K562 (cell line): ENCODE measurements at regions not wholly inside any gene's neighbourhood (a gene's known extent, or its start where the extent isn't known, plus 50 kb on each side); places are given as distances from the start of the nearest gene placed in this dataset.

Experiments used
- ATAC-seq: fragments of 200-7000 bp; cut with Tn5 transposase; 3 replicates; pipeline ENCODE4 v1.9.1; 2020; ENCODE audit warnings: moderate library complexity
- BruUV-seq: library from RNA; stranded (reverse); fragments of 400-500 nt; replicated peaks from 2 replicates; lab custom pipeline; 2021; lab: Mats Ljungman, UMichigan
- CTCF ChIA-PET: fragments of 300-600 bp; formaldehyde crosslinking; extraction: SDS; loops from one replicate; lab custom pipeline; 2021; ENCODE audit warnings: low intra/inter-chr PET ratio; lab: Yijun Ruan, JAX
- POLR2A ChIA-PET: fragments of 300-600, 350-650 bp; sonication (Branson Sonifier 250); formaldehyde crosslinking; extraction: SDS; loops from one replicate; lab custom pipeline; 2021; ENCODE audit warnings: antibody characterized with exemption, inconsistent platforms; lab: Yijun Ruan, JAX
- DNase-seq, 4 experiments: peaks; one replicate each; pipeline versions ENCODE4 v3.0.0 to v3.0.0-alpha.2; 2011 to 2018; ENCODE audit warnings: low spot score in 3 of 4, mixed read lengths in 3 of 4; ENCODE audit errors: extremely low read depth in 1 of 4
- FAIRE-seq: peaks from 2 replicates; lab custom pipeline; 2011; peaks lifted over from hg19 to GRCh38; lab: Jason Lieb, UNC
- H2AFZ ChIP-seq: 2 replicates; pipeline ENCODE4 v1.6.0; 2011; ENCODE audit warnings: low read depth, low read length, control low read depth, inconsistent platforms
- H3K27ac ChIP-seq: fragments of 200-600 bp; 3 replicates; pipeline ENCODE4 v1.8.0; 2011; ENCODE audit warnings: low read depth, mild to moderate bottlenecking, control low read depth, inconsistent platforms, low read length, moderate library complexity, mixed read lengths; ENCODE audit errors: extremely low read depth
- H3K27me3 ChIP-seq, 2 experiments: fragments of 300-600 bp in 1 of 2; 2 replicates in 1 of 2; 3 replicates in 1 of 2; pipeline versions ENCODE4 v1.6.0 to v1.8.0; 2011; ENCODE audit warnings: inconsistent platforms in 2 of 2, low read length in 2 of 2, mild to moderate bottlenecking in 1 of 2, mixed read lengths in 1 of 2, moderate library complexity in 1 of 2; ENCODE audit not compliant: control insufficient read depth in 2 of 2, insufficient read depth in 2 of 2
- H3K36me3 ChIP-seq: fragments of 300-600 bp; 3 replicates; pipeline ENCODE4 v1.8.0; 2011; ENCODE audit warnings: mild to moderate bottlenecking, low read length, inconsistent platforms; ENCODE audit not compliant: control insufficient read depth, insufficient read depth
- H3K4me1 ChIP-seq, 2 experiments: fragments of 200-600 bp in 1 of 2; replicated peaks in 1 of 2; 2 replicates in 1 of 2; 3 replicates in 1 of 2; pipeline versions ENCODE4 v1.5.1 to v1.8.0; 2011; ENCODE audit warnings: inconsistent platforms in 2 of 2, low read length in 2 of 2, mild to moderate bottlenecking in 1 of 2, mixed read lengths in 1 of 2, moderate library complexity in 1 of 2; ENCODE audit not compliant: control insufficient read depth in 2 of 2, insufficient read depth in 2 of 2
- H3K4me2 ChIP-seq: 2 replicates; pipeline ENCODE4 v1.6.1; 2011; ENCODE audit warnings: low read length, control low read depth, inconsistent platforms, mixed read lengths; ENCODE audit not compliant: insufficient read depth
- H3K4me3 ChIP-seq: fragments of 200-600 bp; sonication (generic), shearing (Covaris generic); 2 replicates; pipeline ENCODE4 v1.5.1; 2016; ENCODE audit warnings: control low read depth, inconsistent platforms
- H3K79me2 ChIP-seq: fragments of 200-600 bp; 3 replicates; pipeline ENCODE4 v1.8.0; 2011; ENCODE audit warnings: low read length, inconsistent platforms; ENCODE audit not compliant: control insufficient read depth, insufficient read depth
- H3K9ac ChIP-seq, 2 experiments: 2 replicates each; pipeline versions ENCODE4 v1.6.0 to v1.6.1; 2011; ENCODE audit warnings: low read depth in 2 of 2, low read length in 2 of 2, control low read depth in 1 of 2, inconsistent platforms in 1 of 2, mild to moderate bottlenecking in 1 of 2, mixed read lengths in 1 of 2; ENCODE audit not compliant: insufficient read depth in 1 of 2
- H3K9me1 ChIP-seq: one replicate; pipeline ENCODE4 v1.6.0; 2011; ENCODE audit warnings: inconsistent platforms, mild to moderate bottlenecking, low read length, moderate library complexity; ENCODE audit not compliant: control insufficient read depth, insufficient read depth
- H3K9me3 ChIP-seq: replicated peaks from 2 replicates; pipeline ENCODE4 v1.5.1; 2011; ENCODE audit warnings: low read depth, low read length, inconsistent platforms; ENCODE audit not compliant: control insufficient read depth, insufficient read depth
- H4K20me1 ChIP-seq: replicated peaks from 2 replicates; pipeline ENCODE4 v1.6.1; 2011; ENCODE audit warnings: low read length, inconsistent platforms, mixed read lengths; ENCODE audit not compliant: control insufficient read depth, insufficient read depth
- BRF1 ChIP-seq: IDR thresholded peaks from 3 replicates; pipeline ENCODE4 v1.6.1; 2011; ENCODE audit warnings: borderline replicate concordance, mild to moderate bottlenecking; ENCODE audit not compliant: insufficient read length; ENCODE audit errors: extremely low read depth
- CAMTA2 ChIP-seq: fragments of 250-450 bp; sonication (Bioruptor Pico); conservative IDR thresholded peaks from 2 replicates; pipeline ENCODE4 v1.5.1; 2022
- ESRRA ChIP-seq: fragments of 450-650 bp; IDR thresholded peaks from 2 replicates; pipeline ENCODE4 v1.6.1; 2014; ENCODE audit warnings: low read depth, mild to moderate bottlenecking, moderate library complexity, borderline replicate concordance
- FIP1L1 ChIP-seq: fragments of 200-400 bp; formaldehyde crosslinking; IDR thresholded peaks from 2 replicates; pipeline ENCODE4 v1.6.1; 2018; ENCODE audit warnings: mild to moderate bottlenecking, low read depth, low read length; ENCODE audit not compliant: poor library complexity, severe bottlenecking
- HDGF ChIP-seq: fragments of 450-650 bp; IDR thresholded peaks from 2 replicates; pipeline ENCODE4 v1.6.1; 2016
- MAZ ChIP-seq, 2 experiments: fragments of 450-650 bp in 1 of 2; sonication (generic) in 1 of 2; formaldehyde crosslinking; IDR thresholded peaks in 1 of 2; conservative IDR thresholded peaks in 1 of 2; 2 replicates each; pipeline versions ENCODE4 v1.4.0 to v1.5.0; 2020; ENCODE audit warnings: mild to moderate bottlenecking in 1 of 2, missing genetic modification reagents in 1 of 2
- MCM3 ChIP-seq: fragments of 450-650 bp; IDR thresholded peaks from 2 replicates; pipeline ENCODE4 v1.6.1; 2016
- NCOA1 ChIP-seq: fragments of 450-650 bp; IDR thresholded peaks from 2 replicates; pipeline ENCODE4 v1.6.1; 2016; ENCODE audit warnings: low read depth
- NCOA2 ChIP-seq, 2 experiments: fragments of 450-650 bp; IDR thresholded peaks; 2 replicates each; pipeline ENCODE4 v1.6.1; 2018; ENCODE audit warnings: mild to moderate bottlenecking in 2 of 2, moderate library complexity in 1 of 2; ENCODE audit not compliant: partially characterized antibody in 2 of 2
- NCOA6 ChIP-seq: fragments of 450-650 bp; IDR thresholded peaks from 2 replicates; pipeline ENCODE4 v1.6.1; 2017; ENCODE audit warnings: mild to moderate bottlenecking
- NEUROD1 ChIP-seq: fragments of 150-350 bp; IDR thresholded peaks from 2 replicates; pipeline ENCODE4 v1.6.1; 2014; ENCODE audit warnings: borderline replicate concordance, low read length, low read depth; ENCODE audit not compliant: partially characterized antibody
- PHF8 ChIP-seq: fragments of 200-600 bp; sonication (generic); IDR thresholded peaks from 2 replicates; pipeline ENCODE4 v1.6.1; 2012; ENCODE audit warnings: mixed run types, mild to moderate bottlenecking, inconsistent platforms, low read length, moderate library complexity, borderline replicate concordance
- POLR2A ChIP-seq: fragments of 450-650 bp; conservative IDR thresholded peaks from 2 replicates; pipeline ENCODE4 v1.6.1; 2016
- RUNX1 ChIP-seq: sonication (generic); IDR thresholded peaks from 2 replicates; pipeline ENCODE4 v1.6.1; 2016; ENCODE audit warnings: antibody characterized with exemption, low read depth
- SIRT6 ChIP-seq: IDR thresholded peaks from one replicate; pipeline ENCODE4 v1.6.1; 2012; ENCODE audit warnings: low read depth, mild to moderate bottlenecking, control low read depth, inconsistent platforms, low read length, moderate library complexity
- SRSF7 ChIP-seq: fragments of 200-400 bp; formaldehyde crosslinking; optimal IDR thresholded peaks from 2 replicates; pipeline ENCODE3; 2017; ENCODE audit warnings: mild to moderate bottlenecking, low read depth, low read length
- ZFP30 ChIP-seq: fragments of 250-450 bp; sonication (Bioruptor Pico); IDR thresholded peaks from 2 replicates; pipeline ENCODE4 v1.8.0; 2022; ENCODE audit warnings: moderate library complexity, mild to moderate bottlenecking, inconsistent platforms, borderline replicate concordance
- ZNF561 ChIP-seq: fragments of 450-650 bp; formaldehyde crosslinking; conservative IDR thresholded peaks from 2 replicates; pipeline ENCODE4 v1.4.0; 2020; ENCODE audit warnings: mild to moderate bottlenecking, moderate library complexity
- ZNF57 ChIP-seq: fragments of 450-650 bp; formaldehyde crosslinking; IDR thresholded peaks from 2 replicates; pipeline ENCODE4 v1.4.0; 2020; ENCODE audit warnings: mild to moderate bottlenecking, moderate library complexity
- ZNF76 ChIP-seq: fragments of 250-450 bp; sonication (Bioruptor Pico); IDR thresholded peaks from 2 replicates; pipeline ENCODE4 v1.4.0; 2020; ENCODE audit warnings: mild to moderate bottlenecking, moderate library complexity, borderline replicate concordance
- WGBS: fragments of 100-300 bp; shearing (Covaris generic); methylation state at CpG from one replicate; pipeline ENCODE4 v1.1.6; 2016; ENCODE audit warnings: low coverage, mixed read lengths; ENCODE audit not compliant: insufficient coverage; ENCODE audit errors: missing lambda C conversion rate; 5-methylcytosine and 5-hydroxymethylcytosine counted together
- in situ Hi-C: fragments of 300-500 bp; cut with MboI; formaldehyde crosslinking; loops from 4 replicates; pipeline ENCODE4 v1.15.0; 2018; ENCODE audit warnings: inconsistent platforms, mixed read lengths
- intact Hi-C: fragments of 100-400 bp; cut with micrococcal nuclease; formaldehyde crosslinking; loops from 2 replicates; pipeline ENCODE4 v1.14.2; 2022

DNA sequence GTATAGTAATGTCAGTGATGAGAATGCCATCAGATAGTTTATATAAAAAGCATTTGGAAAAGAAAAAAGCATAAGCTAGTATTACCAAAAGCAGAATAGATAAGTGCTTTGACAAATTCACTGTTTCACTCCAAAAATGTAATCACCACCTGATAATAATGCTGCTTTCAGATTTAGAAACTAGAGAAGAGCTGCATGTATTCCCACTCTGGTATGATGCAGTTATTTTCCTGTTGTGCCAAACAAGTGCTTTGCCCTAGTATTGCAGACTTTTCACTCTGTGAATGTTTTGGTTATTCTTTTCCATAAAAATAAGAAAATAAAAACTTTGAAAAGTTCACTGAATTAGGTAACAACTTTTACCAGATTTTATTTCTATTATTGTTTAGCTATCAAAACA lies 267.7 kb upstream of the TET2 start:
- ATAC-seq = no peak
- Histone ChIP-seq H3K4me1 (no peaks in the 10 kb centered on the region), H3K9me3 (no peaks in the 10 kb centered on the region), H3K79me2 (no peaks in the 10 kb centered on the region), H3K4me3 (no peak overlapping the region), H3K27ac (no peak overlapping the region), H4K20me1 (no peaks in the 10 kb centered on the region), H3K36me3 (no peaks in the 10 kb centered on the region), H3K9ac (no peak overlapping the region), H2AFZ (no peak overlapping the region), H3K4me2 (no peak overlapping the region), H3K27me3 (no peaks in the 10 kb centered on the region), H3K9me1 (no peaks in the 10 kb centered on the region)
- ChIA-PET CTCF (no interaction called here), POLR2A (no interaction called here)
- intact Hi-C loops = no loop called here
- FAIRE-seq = no peak
- BruUV-seq = no TSS peak
- in situ Hi-C loops = no loop called here
- DNase-seq = no peak
- TF ChIP-seq ESRRA = no peak
- no peak for TF ChIP-seq FIP1L1
- TF ChIP-seq CAMTA2 (CRISPR knock-in tag) = no peak
- TF ChIP-seq HDGF = no peak
- TF ChIP-seq MCM3 = no peak

DNA sequence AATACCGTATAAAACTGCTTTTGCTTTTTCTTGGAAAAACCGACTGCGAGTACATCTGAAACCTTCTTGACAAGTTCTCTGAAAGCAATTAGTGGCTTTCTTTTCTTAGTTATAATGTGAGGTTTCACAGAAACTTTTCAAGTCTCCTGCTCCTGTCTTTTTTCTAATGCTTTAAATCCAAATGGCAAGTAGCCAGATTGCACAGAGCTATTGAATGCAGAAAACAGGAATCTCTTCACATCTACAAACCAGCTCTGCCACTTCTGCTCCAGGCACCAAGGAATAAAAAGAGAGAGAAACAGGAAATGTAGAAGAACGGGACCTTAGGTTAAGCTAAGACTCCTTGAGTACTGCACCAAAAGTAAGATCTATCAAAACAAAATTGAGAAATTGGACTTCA lies 267.3 kb upstream of the TET2 start:
- no peak overlapping the region for H3K4me3 ChIP-seq
- POLR2A ChIA-PET = no interaction called here
- intact Hi-C loops (no loop called here), in situ Hi-C loops (no loop called here)
- no peaks in the 10 kb centered on the region for H3K9me1 ChIP-seq
- no peak overlapping the region for H3K27ac ChIP-seq
- CTCF ChIA-PET = no interaction called here
- FAIRE-seq (no peak), ATAC-seq (no peak), DNase-seq (no peak)
- H3K9ac ChIP-seq = no peak overlapping the region
- no peaks in the 10 kb centered on the region for H3K79me2 ChIP-seq
- H3K4me2 ChIP-seq = no peak overlapping the region
- H2AFZ ChIP-seq = no peak overlapping the region
- WGBS = 0% methylated on average over 4 of the region's 4 CpGs
- BruUV-seq = no TSS peak
- no peaks in the 10 kb centered on the region for H3K36me3 ChIP-seq
- H4K20me1 ChIP-seq = no peaks in the 10 kb centered on the region
- H3K4me1 ChIP-seq = no peaks in the 10 kb centered on the region
- H3K9me3 ChIP-seq = no peaks in the 10 kb centered on the region
- no peaks in the 10 kb centered on the region for H3K27me3 ChIP-seq
- TF ChIP-seq MAZ (CRISPR knock-in tag; conservative IDR thresholded peaks at IDR 0.05 in 1 of 2, IDR thresholded peaks at IDR 0.05 in 1 of 2) = no peak
- no peak for TF ChIP-seq NCOA1
- no peak for TF ChIP-seq SIRT6
- no peak for TF ChIP-seq ZNF561 (CRISPR knock-in tag)
- no peak for TF ChIP-seq NCOA2 (IDR thresholded peaks at IDR 0.05; ENCODE audit: partially characterized antibody in 2 of 2)
- no peak for TF ChIP-seq POLR2A
- TF ChIP-seq BRF1 = no peak
- TF ChIP-seq PHF8 = no peak
- TF ChIP-seq ZNF76 = no peak
- TF ChIP-seq RUNX1 = no peak
- no peak for TF ChIP-seq ZFP30 (CRISPR knock-in tag)
- TF ChIP-seq ZNF57 (CRISPR knock-in tag) = no peak
- no peak for TF ChIP-seq NEUROD1
- no peak for TF ChIP-seq SRSF7
- TF ChIP-seq NCOA6 = no peak
